ENCODE measurements at regions not wholly inside any gene's neighbourhood (a gene's known extent, or its start where the extent isn't known, plus 50 kb on each side); places are given as distances from the start of the nearest gene placed in this dataset.

- TF ChIP-seq EP300 (conservative IDR thresholded peaks at IDR 0.05; ENCODE audit: poor library complexity, severe bottlenecking) (no peak), SMC3 (conservative IDR thresholded peaks at IDR 0.05; ENCODE audit: poor library complexity) (no peak), EZH2 (IDR thresholded peaks at IDR 0.05; ENCODE audit: borderline replicate concordance, insufficient read depth, low read length, poor library complexity, severe bottlenecking) (no peak), MXI1 (conservative IDR thresholded peaks at IDR 0.05; ENCODE audit: poor library complexity, severe bottlenecking) (no peak), TAF1 (IDR thresholded peaks at IDR 0.05; ENCODE audit: low read depth) (no peak), RAD21 (conservative IDR thresholded peaks at IDR 0.05) (no peak), REST (IDR thresholded peaks at IDR 0.05; ENCODE audit: borderline replicate concordance) (no peak), POLR2AphosphoS5 (IDR thresholded peaks at IDR 0.05) (no peak)
- TF ChIP-seq, protein P1, sequence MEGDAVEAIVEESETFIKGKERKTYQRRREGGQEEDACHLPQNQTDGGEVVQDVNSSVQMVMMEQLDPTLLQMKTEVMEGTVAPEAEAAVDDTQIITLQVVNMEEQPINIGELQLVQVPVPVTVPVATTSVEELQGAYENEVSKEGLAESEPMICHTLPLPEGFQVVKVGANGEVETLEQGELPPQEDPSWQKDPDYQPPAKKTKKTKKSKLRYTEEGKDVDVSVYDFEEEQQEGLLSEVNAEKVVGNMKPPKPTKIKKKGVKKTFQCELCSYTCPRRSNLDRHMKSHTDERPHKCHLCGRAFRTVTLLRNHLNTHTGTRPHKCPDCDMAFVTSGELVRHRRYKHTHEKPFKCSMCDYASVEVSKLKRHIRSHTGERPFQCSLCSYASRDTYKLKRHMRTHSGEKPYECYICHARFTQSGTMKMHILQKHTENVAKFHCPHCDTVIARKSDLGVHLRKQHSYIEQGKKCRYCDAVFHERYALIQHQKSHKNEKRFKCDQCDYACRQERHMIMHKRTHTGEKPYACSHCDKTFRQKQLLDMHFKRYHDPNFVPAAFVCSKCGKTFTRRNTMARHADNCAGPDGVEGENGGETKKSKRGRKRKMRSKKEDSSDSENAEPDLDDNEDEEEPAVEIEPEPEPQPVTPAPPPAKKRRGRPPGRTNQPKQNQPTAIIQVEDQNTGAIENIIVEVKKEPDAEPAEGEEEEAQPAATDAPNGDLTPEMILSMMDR (IDR thresholded peaks at IDR 0.05; ENCODE audit: poor library complexity, severe bottlenecking): no peak
- no peaks in the 10 kb centered on the region for H3F3A ChIP-seq (ENCODE audit: insufficient read depth, low read length, poor library complexity, severe bottlenecking)
- no peaks in the 10 kb centered on the region for H4K20me1 ChIP-seq (ENCODE audit: insufficient read depth)
- H3K9ac ChIP-seq (ENCODE audit: low read length): no peak overlapping the region
- H3K9me3 ChIP-seq (ENCODE audit: low read length): no peaks in the 10 kb centered on the region
- no peaks in the 10 kb centered on the region for H3K9me2 ChIP-seq (ENCODE audit: insufficient read depth, low read length)
- H3K4me2 ChIP-seq (ENCODE audit: low read length): no peak overlapping the region
- H3K4me3 ChIP-seq (ENCODE audit: low read length): no peak overlapping the region
- H2AFZ ChIP-seq (ENCODE audit: low read depth, low read length): no peak overlapping the region
- no peak overlapping the region for H3K27ac ChIP-seq (ENCODE audit: low read length)
- no peaks in the 10 kb centered on the region for H3K27me3 ChIP-seq (ENCODE audit: insufficient read depth, low read depth, low read length)
- no peaks in the 10 kb centered on the region for H3K36me3 ChIP-seq (ENCODE audit: insufficient read depth, low read length)
- H3K79me2 ChIP-seq (replicated peaks; ENCODE audit: insufficient read depth, low read length): no peaks in the 10 kb centered on the region
Observed at GRCh38 chr12:75724307-75724927, 213.0 kb upstream of the KRR1 start.

- Histone ChIP-seq H3K4me3 (ENCODE audit: low read length) (no peak overlapping the region), H3K36me3 (ENCODE audit: insufficient read depth, low read length) (no peaks in the 10 kb centered on the region), H3K27ac (ENCODE audit: low read length) (no peak overlapping the region), H3K27me3 (ENCODE audit: insufficient read depth, low read depth, low read length) (no peaks in the 10 kb centered on the region), H3K4me2 (ENCODE audit: low read length) (no peak overlapping the region), H3K9me2 (ENCODE audit: insufficient read depth, low read length) (no peaks in the 10 kb centered on the region), H3K79me2 (replicated peaks; ENCODE audit: insufficient read depth, low read length) (no peaks in the 10 kb centered on the region), H4K20me1 (ENCODE audit: insufficient read depth) (no peaks in the 10 kb centered on the region), H2AFZ (ENCODE audit: low read depth, low read length) (no peak overlapping the region), H3K9me3 (ENCODE audit: low read length) (no peaks in the 10 kb centered on the region), H3K9ac (ENCODE audit: low read length) (no peak overlapping the region), H3F3A (ENCODE audit: insufficient read depth, low read length, poor library complexity, severe bottlenecking) (no peaks in the 10 kb centered on the region)
- no peak for TF ChIP-seq MXI1 (conservative IDR thresholded peaks at IDR 0.05; ENCODE audit: poor library complexity, severe bottlenecking)
- no peak for TF ChIP-seq RAD21 (conservative IDR thresholded peaks at IDR 0.05)
- no peak for TF ChIP-seq TAF1 (IDR thresholded peaks at IDR 0.05; ENCODE audit: low read depth)
- TF ChIP-seq SMC3 (conservative IDR thresholded peaks at IDR 0.05; ENCODE audit: poor library complexity): no peak
- TF ChIP-seq POLR2AphosphoS5 (IDR thresholded peaks at IDR 0.05): no peak
- TF ChIP-seq EZH2 (IDR thresholded peaks at IDR 0.05; ENCODE audit: borderline replicate concordance, insufficient read depth, low read length, poor library complexity, severe bottlenecking): no peak
- TF ChIP-seq, protein P1 (IDR thresholded peaks at IDR 0.05; ENCODE audit: poor library complexity, severe bottlenecking): no peak
- no peak for TF ChIP-seq EP300 (conservative IDR thresholded peaks at IDR 0.05; ENCODE audit: poor library complexity, severe bottlenecking)
- no peak for TF ChIP-seq REST (IDR thresholded peaks at IDR 0.05; ENCODE audit: borderline replicate concordance)
Observed at GRCh38 chr12:75722714-75723200, 211.3 kb upstream of the KRR1 start.

Data from neural cell (in vitro differentiated cells).